AG04450 (cell line): ENCODE measurements at regions not wholly inside any gene's neighbourhood (a gene's known extent, or its start where the extent isn't known, plus 50 kb on each side); places are given as distances from the start of the nearest gene placed in this dataset.

Experiments
- CTCF ChIA-PET: fragments of 300-600, 350-600 bp; formaldehyde crosslinking; extraction: SDS; loops from one replicate; lab custom pipeline; 2022; ENCODE audit warnings: antibody characterized with exemption, inconsistent platforms; lab: Charles Lee
- POLR2A ChIA-PET: fragments of 350-600 bp; formaldehyde crosslinking; extraction: SDS; loops from one replicate; lab custom pipeline; 2021; ENCODE audit warnings: antibody characterized with exemption, inconsistent platforms; lab: Yijun Ruan, JAX
- DNase-seq: peaks from one replicate; pipeline ENCODE4 v3.0.0-alpha.2; 2011; ENCODE audit warnings: low read depth, low spot score
- H3K27ac ChIP-seq: one replicate; pipeline ENCODE4 v1.5.1; 2012; ENCODE audit warnings: low read depth, low read length, control low read depth
- H3K27me3 ChIP-seq: one replicate; pipeline ENCODE4 v1.6.0; 2012; ENCODE audit warnings: low read length; ENCODE audit not compliant: control insufficient read depth, insufficient read depth
- H3K4me3 ChIP-seq: 2 replicates; pipeline ENCODE4 v1.5.1; 2011; ENCODE audit warnings: mild to moderate bottlenecking, low read depth, low read length, control low read depth
- H3K9me3 ChIP-seq: 2 replicates; pipeline ENCODE4 v1.5.1; 2012; ENCODE audit warnings: low read length; ENCODE audit not compliant: control insufficient read depth, insufficient read depth
- TF ChIP-seq, protein P1 (sequence below): IDR thresholded peaks from 2 replicates; pipeline ENCODE4 v1.5.1; 2011; ENCODE audit warnings: low read depth, low read length, control low read depth, inconsistent platforms

DNA sequence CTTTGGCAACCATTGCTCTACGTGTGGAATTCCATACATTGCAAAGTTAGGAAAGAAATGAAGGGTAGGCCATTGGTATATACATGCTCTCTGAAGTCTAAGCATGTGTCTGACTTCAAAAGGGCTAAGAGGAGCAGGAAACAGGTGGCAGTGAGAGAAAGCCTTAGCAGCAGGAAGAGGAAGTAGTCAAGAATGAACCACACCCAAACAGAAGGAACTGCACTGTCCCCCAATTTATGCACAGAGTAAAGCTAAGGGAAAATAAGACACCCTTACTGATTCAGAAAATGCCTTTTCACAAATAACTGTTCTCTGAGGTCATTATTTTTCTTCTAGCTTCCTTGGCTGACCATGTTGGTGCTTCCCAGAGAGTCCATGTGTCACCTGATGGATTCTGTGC lies 575.4 kb downstream of the NTRK3 start:
- Histone ChIP-seq H3K4me3 (no peak overlapping the region), H3K27ac (no peak overlapping the region), H3K27me3 (no peaks in the 10 kb centered on the region), H3K9me3 (no peaks in the 10 kb centered on the region)
- TF ChIP-seq, protein P1, sequence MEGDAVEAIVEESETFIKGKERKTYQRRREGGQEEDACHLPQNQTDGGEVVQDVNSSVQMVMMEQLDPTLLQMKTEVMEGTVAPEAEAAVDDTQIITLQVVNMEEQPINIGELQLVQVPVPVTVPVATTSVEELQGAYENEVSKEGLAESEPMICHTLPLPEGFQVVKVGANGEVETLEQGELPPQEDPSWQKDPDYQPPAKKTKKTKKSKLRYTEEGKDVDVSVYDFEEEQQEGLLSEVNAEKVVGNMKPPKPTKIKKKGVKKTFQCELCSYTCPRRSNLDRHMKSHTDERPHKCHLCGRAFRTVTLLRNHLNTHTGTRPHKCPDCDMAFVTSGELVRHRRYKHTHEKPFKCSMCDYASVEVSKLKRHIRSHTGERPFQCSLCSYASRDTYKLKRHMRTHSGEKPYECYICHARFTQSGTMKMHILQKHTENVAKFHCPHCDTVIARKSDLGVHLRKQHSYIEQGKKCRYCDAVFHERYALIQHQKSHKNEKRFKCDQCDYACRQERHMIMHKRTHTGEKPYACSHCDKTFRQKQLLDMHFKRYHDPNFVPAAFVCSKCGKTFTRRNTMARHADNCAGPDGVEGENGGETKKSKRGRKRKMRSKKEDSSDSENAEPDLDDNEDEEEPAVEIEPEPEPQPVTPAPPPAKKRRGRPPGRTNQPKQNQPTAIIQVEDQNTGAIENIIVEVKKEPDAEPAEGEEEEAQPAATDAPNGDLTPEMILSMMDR: no peak
- POLR2A ChIA-PET: no interaction called here
- CTCF ChIA-PET: no interaction called here
- DNase-seq: no peak

DNA sequence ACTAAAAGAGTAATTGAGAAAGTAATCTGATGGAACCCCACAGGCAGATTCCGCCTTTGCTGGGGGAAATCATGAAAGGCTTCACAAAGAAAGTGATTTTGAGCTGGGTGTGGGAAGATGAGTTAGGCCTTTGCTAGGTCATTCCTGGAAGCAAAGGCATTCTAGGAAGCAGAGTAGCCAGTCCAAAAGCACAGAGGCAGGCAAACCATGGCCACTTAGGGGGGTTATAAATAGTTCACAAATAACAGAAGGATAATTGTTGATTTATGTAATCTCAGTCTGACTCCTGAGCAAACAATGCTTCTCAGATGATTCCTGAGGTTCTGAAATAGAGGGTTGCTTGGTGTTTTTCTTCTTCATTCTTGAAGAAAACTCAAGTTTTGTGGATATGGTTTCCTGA lies 576.3 kb downstream of the NTRK3 start:
- Histone ChIP-seq H3K27ac (no peak overlapping the region), H3K4me3 (no peak overlapping the region), H3K27me3 (no peaks in the 10 kb centered on the region), H3K9me3 (no peaks in the 10 kb centered on the region)
- ChIA-PET POLR2A (no interaction called here), CTCF (no interaction called here)
- TF ChIP-seq, protein P1: no peak
- DNase-seq: no peak

DNA sequence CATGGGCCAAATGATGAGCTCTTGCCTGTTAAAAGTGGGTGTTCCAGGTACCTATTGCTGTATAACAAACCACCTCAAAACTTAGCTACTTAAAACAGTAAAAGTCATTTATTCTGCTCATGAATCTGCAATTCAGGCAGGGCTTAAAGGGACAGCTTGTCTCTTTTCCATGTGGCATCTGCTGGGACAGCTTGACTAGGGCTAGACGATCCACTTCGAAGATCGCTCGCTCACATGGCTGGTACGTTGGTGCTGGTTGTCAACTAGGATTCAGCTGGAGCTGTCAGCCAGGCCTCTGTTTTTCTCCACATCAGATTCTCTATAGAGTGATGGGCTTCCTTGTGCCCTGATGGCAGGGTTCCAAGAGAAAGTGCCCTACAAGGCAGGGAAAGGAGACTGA lies 581.3 kb downstream of the NTRK3 start:
- POLR2A ChIA-PET: no interaction called here
- no peak overlapping the region for H3K27ac ChIP-seq
- no peak overlapping the region for H3K4me3 ChIP-seq
- no peak for DNase-seq
- no peaks in the 10 kb centered on the region for H3K9me3 ChIP-seq
- TF ChIP-seq, protein P1: no peak
- CTCF ChIA-PET: interaction anchor here (0.5 to 0.9 kb wide), 2 partner anchors 15 to 1318 kb away, joined by 3 read pairs; no protein-coding TSS in a partner anchor
- H3K27me3 ChIP-seq: no peaks in the 10 kb centered on the region

DNA sequence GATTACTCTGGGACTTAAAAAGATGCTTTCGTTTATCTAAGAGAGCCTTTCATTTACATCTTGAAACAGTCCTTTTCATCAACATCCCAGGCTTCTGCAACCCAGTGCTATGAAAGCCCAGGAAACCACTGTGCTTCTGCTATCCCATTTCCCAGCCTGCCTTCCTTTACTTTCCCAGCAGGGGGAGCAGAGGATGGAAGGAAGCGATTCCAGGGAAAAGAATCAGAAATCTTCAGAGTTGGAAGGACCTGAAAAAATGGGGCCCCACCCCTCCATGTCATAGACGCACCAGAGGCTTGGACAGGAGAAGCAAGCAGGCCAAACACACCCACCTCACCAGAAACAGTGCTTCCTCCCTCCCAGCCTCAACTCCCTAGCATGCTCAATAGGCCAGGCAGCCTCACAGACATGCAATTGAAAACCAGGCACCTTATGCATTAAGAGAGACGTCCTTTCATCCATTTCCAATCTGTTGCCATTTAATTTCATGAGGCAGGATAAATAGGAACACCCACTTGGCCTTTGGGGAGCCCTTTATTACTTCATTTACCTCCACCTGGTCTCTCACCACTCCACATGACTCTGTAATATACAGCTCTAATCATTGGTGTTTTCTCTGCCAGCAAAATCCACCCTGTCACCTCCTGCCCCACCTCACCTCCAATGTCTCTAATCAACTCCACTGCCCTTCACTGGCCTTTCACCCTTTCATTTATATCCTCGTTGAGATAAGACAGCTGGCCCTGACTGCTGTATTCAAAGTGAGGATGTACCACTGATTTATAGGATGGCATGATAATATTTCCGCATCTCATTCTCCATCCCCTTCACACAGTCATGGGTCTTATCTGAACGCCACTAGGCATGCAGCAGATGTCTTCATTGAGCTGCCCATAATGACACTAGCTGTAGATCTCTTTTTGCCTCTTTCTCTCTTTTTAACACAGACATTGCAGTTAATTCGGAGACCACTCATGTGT lies 583.9 kb downstream of the NTRK3 start:
- Histone ChIP-seq H3K27me3 (no peaks in the 10 kb centered on the region), H3K27ac (no peak overlapping the region), H3K9me3 (no peaks in the 10 kb centered on the region), H3K4me3 (no peak overlapping the region)
- TF ChIP-seq, protein P1: peak; percentile 94
- peak; percentile 10 for DNase-seq
- ChIA-PET CTCF (interaction anchor here (0.5 to 2.2 kb wide), 12 partner anchors 10 to 578 kb away, joined by 3 to 8 read pairs (median 3); no protein-coding TSS in a partner anchor), POLR2A (no interaction called here)

DNA sequence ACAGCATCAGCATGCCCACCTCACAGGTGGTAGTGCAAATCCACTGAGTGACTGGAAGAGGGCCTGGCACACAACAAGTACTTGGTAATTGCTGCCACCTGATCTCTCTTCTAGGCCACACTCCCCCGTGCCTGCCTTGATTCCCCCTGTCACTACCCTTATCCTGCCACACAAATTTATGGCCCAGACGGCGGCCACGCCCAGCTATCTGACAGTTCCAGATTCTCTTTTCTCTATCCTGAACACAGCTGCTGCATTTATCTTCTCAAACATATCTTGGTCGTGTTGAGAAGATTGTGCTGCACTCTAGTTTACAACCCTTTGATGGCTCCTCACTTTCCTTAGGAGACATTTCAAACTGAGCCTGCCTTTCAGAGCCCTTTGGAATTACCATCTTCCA lies 585.2 kb downstream of the NTRK3 start:
- Histone ChIP-seq H3K27me3 (no peaks in the 10 kb centered on the region), H3K4me3 (no peak overlapping the region), H3K27ac (no peak overlapping the region), H3K9me3 (0 out of 2 replicates have a peak, but pooled peaks cover 3% of the 10 kb centered on the region)
- CTCF ChIA-PET: interaction anchor here (2.2 kb wide), 1 partner anchor 577 kb away, joined by 7 read pairs; no protein-coding TSS in a partner anchor
- TF ChIP-seq, protein P1: no peak
- no peak for DNase-seq
- POLR2A ChIA-PET: no interaction called here
